ENCODE measurements at regions not wholly inside any gene's neighbourhood (a gene's known extent, or its start where the extent isn't known, plus 50 kb on each side); places are given as distances from the start of the nearest gene placed in this dataset.
A peak's percentile ranks its signal among the peaks of the same experiment; 100 is the strongest.
"Not testable (repeated sequence)": the region's sequence is repeated elsewhere in the genome, so short reads cannot be mapped to it uniquely, and the experiment has no call there.

GRCh38 chr9:82406456-82407085 is 418.0 kb downstream of the SPATA31D1 start:
- no peak for ATAC-seq
- intact Hi-C loops (cut with DNase I): no loop called here
- DNase-seq (ENCODE audit: missing footprints): no peak

- DNase-seq (ENCODE audit: missing footprints): no peak
- intact Hi-C loops (cut with DNase I): no loop called here
- ATAC-seq: no peak
Measured at GRCh38 chr9:82410306-82410705, 421.7 kb downstream of the SPATA31D1 start.

- ATAC-seq: no peak
- intact Hi-C loops (cut with DNase I): no loop called here
- DNase-seq (ENCODE audit: missing footprints): no peak
Measured at GRCh38 chr9:82410866-82411265, 422.3 kb downstream of the SPATA31D1 start.

GRCh38 chr9:82412586-82413305 is 424.2 kb downstream of the SPATA31D1 start:
- intact Hi-C loops (cut with DNase I): no loop called here
- ATAC-seq (no peak), DNase-seq (ENCODE audit: missing footprints) (no peak)

GRCh38 chr9:82417501-82417900 is 428.9 kb downstream of the SPATA31D1 start:
- DNase-seq (ENCODE audit: missing footprints): no peak
- ATAC-seq: no peak
- intact Hi-C loops (cut with DNase I): no loop called here

- no peak for ATAC-seq
- intact Hi-C loops (cut with DNase I): no loop called here
Measured at GRCh38 chr9:82418334-82418733, 429.8 kb downstream of the SPATA31D1 start.

GRCh38 chr9:82419696-82420486 is 431.3 kb downstream of the SPATA31D1 start:
- DNase-seq (ENCODE audit: missing footprints) (no peak), ATAC-seq (no peak)
- intact Hi-C loops (cut with DNase I): no loop called here

More at GRCh38 chr9:82418334-82418733, 429.8 kb downstream of the SPATA31D1 start:
- no peak for DNase-seq (ENCODE audit: missing footprints)

GRCh38 chr9:82421498-82421897 is 432.9 kb downstream of the SPATA31D1 start:
- no peak for DNase-seq (ENCODE audit: missing footprints)
- intact Hi-C loops (cut with DNase I): no loop called here
- ATAC-seq: peak; percentile 48

- ATAC-seq (no peak), DNase-seq (ENCODE audit: missing footprints) (no peak)
- intact Hi-C loops (cut with DNase I): no loop called here
Measured at GRCh38 chr9:82423700-82424099, 435.1 kb downstream of the SPATA31D1 start.

GRCh38 chr9:82424599-82425120 is 436.1 kb downstream of the SPATA31D1 start:
- intact Hi-C loops (cut with DNase I): no loop called here
- no peak for ATAC-seq

GRCh38 chr9:82431121-82431520 is 442.5 kb downstream of the SPATA31D1 start:
- DNase-seq (ENCODE audit: missing footprints) (no peak), ATAC-seq (no peak)
- intact Hi-C loops (cut with DNase I): no loop called here

More at GRCh38 chr9:82424599-82425120, 436.1 kb downstream of the SPATA31D1 start:
- DNase-seq (ENCODE audit: missing footprints): no peak

- intact Hi-C loops (cut with DNase I); ATAC-seq; DNase-seq (ENCODE audit: missing footprints): not testable (repeated sequence)
Measured at GRCh38 chr9:82433290-82433931, 444.8 kb downstream of the SPATA31D1 start.

GRCh38 chr9:82436475-82436874 is 447.9 kb downstream of the SPATA31D1 start:
- DNase-seq (ENCODE audit: missing footprints): no peak
- no peak for ATAC-seq
- intact Hi-C loops (cut with DNase I): no loop called here

GRCh38 chr9:82437183-82437582 is 448.6 kb downstream of the SPATA31D1 start:
- ATAC-seq; DNase-seq (ENCODE audit: missing footprints); intact Hi-C loops (cut with DNase I): not testable (repeated sequence)

GRCh38 chr9:82438581-82438980 is 450.0 kb downstream of the SPATA31D1 start:
- DNase-seq (ENCODE audit: missing footprints): no peak
- no peak for ATAC-seq

GRCh38 chr9:82443312-82443711 is 454.7 kb downstream of the SPATA31D1 start:
- ATAC-seq (no peak), DNase-seq (ENCODE audit: missing footprints) (no peak)
- intact Hi-C loops (cut with DNase I): no loop called here

More at GRCh38 chr9:82438581-82438980, 450.0 kb downstream of the SPATA31D1 start:
- intact Hi-C loops (cut with DNase I): no loop called here

GRCh38 chr9:82445556-82445955 is 457.0 kb downstream of the SPATA31D1 start:
- DNase-seq (ENCODE audit: missing footprints) (no peak), ATAC-seq (no peak)
- intact Hi-C loops (cut with DNase I): no loop called here

- intact Hi-C loops (cut with DNase I): no loop called here
- ATAC-seq (no peak), DNase-seq (ENCODE audit: missing footprints) (no peak)
Measured at GRCh38 chr9:82447343-82447742, 458.8 kb downstream of the SPATA31D1 start.

- intact Hi-C loops (cut with DNase I): no loop called here
Measured at GRCh38 chr9:82449986-82450385, 461.4 kb downstream of the SPATA31D1 start.

More at GRCh38 chr9:82449986-82450385, 461.4 kb downstream of the SPATA31D1 start:
- DNase-seq (ENCODE audit: missing footprints) (no peak), ATAC-seq (no peak)
